ENCODE measurements at regions not wholly inside any gene's neighbourhood (a gene's known extent, or its start where the extent isn't known, plus 50 kb on each side); places are given as distances from the start of the nearest gene placed in this dataset.

DNA sequence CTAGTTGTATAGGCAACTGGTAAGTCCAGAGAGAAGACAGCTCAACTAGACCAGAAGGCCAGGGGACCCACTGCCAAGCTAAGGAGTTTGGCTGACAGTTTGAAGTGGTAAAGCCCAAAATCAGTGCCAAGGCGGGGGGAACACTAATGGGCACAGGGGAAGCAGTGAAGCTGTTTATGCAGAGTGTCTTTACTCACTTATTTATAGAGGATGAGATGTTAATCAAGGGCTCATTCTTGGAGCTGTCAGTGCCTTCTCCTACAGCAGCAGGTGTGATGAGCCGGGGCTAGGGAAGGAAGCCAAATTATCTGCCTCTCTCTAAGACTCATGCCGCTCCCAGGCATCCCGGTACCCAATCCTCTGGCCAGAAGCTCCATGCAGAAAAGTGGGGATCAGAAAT, 75.2 kb upstream of the GALNT10 start:
- no peak for DNase-seq (ENCODE audit: extremely low read depth, low read depth)
- no peak overlapping the region for H3K4me3 ChIP-seq (replicated peaks; ENCODE audit: low read depth, low read length)
- TF ChIP-seq, protein P1, sequence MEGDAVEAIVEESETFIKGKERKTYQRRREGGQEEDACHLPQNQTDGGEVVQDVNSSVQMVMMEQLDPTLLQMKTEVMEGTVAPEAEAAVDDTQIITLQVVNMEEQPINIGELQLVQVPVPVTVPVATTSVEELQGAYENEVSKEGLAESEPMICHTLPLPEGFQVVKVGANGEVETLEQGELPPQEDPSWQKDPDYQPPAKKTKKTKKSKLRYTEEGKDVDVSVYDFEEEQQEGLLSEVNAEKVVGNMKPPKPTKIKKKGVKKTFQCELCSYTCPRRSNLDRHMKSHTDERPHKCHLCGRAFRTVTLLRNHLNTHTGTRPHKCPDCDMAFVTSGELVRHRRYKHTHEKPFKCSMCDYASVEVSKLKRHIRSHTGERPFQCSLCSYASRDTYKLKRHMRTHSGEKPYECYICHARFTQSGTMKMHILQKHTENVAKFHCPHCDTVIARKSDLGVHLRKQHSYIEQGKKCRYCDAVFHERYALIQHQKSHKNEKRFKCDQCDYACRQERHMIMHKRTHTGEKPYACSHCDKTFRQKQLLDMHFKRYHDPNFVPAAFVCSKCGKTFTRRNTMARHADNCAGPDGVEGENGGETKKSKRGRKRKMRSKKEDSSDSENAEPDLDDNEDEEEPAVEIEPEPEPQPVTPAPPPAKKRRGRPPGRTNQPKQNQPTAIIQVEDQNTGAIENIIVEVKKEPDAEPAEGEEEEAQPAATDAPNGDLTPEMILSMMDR (IDR thresholded peaks at IDR 0.05; ENCODE audit: low read depth, low read length, missing control alignments), result no peak

DNA sequence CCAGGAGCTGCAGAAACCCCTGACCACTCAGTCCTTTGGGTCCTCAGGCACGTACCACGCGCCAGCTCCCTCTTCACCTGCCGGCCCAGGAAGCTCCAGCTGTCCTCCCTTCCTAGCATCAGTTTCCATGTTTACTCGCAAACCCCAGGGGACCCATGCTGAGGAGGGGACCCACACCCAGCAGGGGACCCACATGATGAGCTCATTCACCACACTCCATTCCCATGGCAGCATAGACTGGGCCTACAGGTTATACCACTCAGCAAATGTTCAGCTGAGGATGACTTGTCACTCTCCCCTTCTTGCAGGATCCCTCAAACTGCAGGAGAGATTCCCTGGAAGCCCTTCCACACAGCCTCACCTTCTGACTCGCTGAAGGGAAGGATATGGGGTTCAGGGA, 73.5 kb upstream of the GALNT10 start:
- DNase-seq (ENCODE audit: extremely low read depth, low read depth), result no peak
- no peak overlapping the region for H3K4me3 ChIP-seq (replicated peaks; ENCODE audit: low read depth, low read length)
- TF ChIP-seq, protein P1 (IDR thresholded peaks at IDR 0.05; ENCODE audit: low read depth, low read length, missing control alignments), result no peak

DNA sequence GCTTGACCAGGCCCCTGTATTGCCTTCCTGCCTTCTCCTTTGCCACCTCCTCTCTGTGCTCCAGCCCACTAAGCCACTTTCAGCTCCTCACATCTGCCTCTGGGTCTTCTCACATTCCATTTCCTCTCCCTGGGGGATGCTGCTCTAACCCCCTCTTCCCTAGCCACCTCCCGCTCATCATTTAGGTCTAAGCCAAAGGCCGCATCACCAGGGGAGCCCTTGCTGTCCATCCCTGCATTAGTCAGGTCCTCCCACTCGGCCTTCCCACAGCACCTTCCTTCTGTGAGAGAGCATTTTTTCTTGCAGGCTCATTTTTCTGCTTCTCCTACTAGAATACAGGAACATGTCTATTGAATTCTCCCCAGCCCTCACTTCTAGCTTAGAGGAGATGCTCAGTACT, 72.6 kb upstream of the GALNT10 start:
- H3K4me3 ChIP-seq (replicated peaks; ENCODE audit: low read depth, low read length), result no peak overlapping the region
- no peak for DNase-seq (ENCODE audit: extremely low read depth, low read depth)
- TF ChIP-seq, protein P1 (IDR thresholded peaks at IDR 0.05; ENCODE audit: low read depth, low read length, missing control alignments), result no peak

DNA sequence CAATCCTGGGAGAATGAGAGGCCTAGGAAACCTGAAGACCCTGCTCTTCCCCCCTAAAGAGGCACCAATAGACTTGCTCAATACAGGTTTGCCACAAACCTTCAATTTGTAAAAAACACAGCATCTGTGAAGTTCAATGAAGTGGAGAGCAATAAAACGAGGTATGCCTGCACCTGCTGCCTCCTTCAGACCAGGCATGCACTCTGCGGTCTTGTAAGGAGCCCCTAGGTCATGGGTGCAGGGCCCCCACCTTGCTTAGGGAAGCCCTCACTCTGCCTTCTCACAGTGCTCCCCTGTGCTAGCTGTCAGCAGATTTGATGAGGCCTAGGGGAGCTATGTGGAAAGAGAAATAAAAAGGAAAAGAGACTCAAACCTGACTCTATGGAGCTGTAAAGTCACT, 72.1 kb upstream of the GALNT10 start:
- no peak for DNase-seq (ENCODE audit: extremely low read depth, low read depth)
- no peak overlapping the region for H3K4me3 ChIP-seq (replicated peaks; ENCODE audit: low read depth, low read length)
- TF ChIP-seq, protein P1 (IDR thresholded peaks at IDR 0.05; ENCODE audit: low read depth, low read length, missing control alignments), result no peak

DNA sequence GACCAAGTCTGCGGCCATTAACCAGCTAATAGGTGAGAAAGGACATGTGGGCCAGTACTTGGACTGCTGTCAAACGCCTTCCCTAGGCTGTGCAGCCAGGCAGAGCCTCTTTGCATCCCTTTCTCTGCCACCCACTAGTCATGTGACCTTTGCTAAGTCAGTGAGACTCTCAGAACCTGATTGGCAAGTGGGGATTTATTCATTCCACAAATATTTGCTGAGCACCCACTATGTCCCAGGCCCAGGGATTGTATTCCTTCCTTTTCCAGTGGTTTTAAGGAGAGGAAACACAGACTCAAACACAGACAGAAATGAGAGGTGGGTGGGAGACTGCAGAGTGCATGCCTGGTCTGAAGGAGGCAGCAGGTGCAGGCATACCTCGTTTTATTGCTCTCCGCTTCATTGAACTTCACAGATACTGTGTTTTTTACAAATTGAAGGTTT, 71.6 kb upstream of the GALNT10 start:
- DNase-seq (ENCODE audit: extremely low read depth, low read depth), result no peak
- TF ChIP-seq, protein P1 (IDR thresholded peaks at IDR 0.05; ENCODE audit: low read depth, low read length, missing control alignments), result no peak
- H3K4me3 ChIP-seq (replicated peaks; ENCODE audit: low read depth, low read length), result no peak overlapping the region

DNA sequence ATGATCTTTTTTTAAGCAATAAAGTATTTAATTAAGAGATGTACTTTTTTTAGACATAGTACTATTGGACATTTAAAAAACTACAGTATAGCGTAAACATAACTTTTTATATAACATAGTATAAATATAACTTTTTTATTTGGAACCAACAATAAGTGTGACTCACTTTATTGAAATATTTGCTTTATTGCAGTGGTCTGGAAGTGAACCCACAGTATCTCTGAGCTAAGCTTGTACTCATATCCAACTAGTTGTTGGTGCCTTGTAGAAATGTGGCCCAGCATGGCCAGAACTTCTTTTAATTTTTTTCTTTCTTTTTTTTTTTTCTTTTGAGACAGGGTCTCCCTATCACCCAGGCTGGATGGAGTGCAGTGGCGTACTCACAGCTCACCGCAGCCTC, 61.5 kb upstream of the GALNT10 start:
- DNase-seq (ENCODE audit: extremely low read depth, low read depth), result no peak
- TF ChIP-seq, protein P1 (IDR thresholded peaks at IDR 0.05; ENCODE audit: low read depth, low read length, missing control alignments), result no peak

DNA sequence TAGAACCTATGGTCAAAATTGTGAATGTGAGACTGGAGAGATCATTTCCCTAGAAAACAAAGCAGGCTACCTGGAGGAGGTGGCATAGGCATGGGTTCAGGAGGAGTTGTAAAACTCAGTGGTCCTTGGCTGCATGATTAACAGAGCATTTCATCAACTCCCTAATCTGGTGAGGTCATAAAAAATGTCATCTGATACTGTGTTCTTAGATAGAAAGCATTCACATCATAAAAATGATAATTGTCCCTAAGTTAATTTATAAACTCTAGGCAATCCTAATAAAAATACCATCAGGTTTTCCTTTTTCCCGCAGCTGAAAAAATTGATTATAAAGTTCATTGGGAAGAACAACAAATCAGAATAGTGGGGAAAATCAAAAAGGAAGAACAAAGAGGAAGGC, 60.6 kb upstream of the GALNT10 start:
- TF ChIP-seq, protein P1 (IDR thresholded peaks at IDR 0.05; ENCODE audit: low read depth, low read length, missing control alignments), result no peak
- no peak for DNase-seq (ENCODE audit: extremely low read depth, low read depth)
- H3K4me3 ChIP-seq (replicated peaks; ENCODE audit: low read depth, low read length), result no peak overlapping the region

More for the DNA sequence above, 61.5 kb upstream of the GALNT10 start:
- no peak overlapping the region for H3K4me3 ChIP-seq (replicated peaks; ENCODE audit: low read depth, low read length)
